ENCODE measurements at regions not wholly inside any gene's neighbourhood (a gene's known extent, or its start where the extent isn't known, plus 50 kb on each side); places are given as distances from the start of the nearest gene placed in this dataset.

DNA sequence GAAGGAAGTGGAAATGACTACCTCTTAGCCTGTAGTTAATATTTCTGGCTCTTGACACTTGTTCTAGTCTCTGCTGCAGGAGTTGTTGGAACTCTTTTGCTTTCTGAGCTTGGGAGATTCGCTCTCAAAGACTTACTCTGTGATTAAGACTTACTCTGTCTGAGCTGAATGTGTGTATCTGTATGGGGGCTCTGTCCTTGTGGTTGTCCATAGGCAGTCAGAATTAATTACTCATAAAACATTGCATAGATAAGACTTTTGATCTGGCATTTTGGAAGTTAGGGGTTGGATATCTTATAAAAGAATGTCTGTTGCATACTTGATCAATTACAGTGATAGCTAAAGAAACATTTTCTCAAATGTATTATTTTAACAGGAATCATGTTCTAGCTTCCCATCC lies 199.2 kb upstream of the KIAA1217 start:
- no peak for TF ChIP-seq EP300 (IDR thresholded peaks at IDR 0.05)
- TF ChIP-seq, protein P1, sequence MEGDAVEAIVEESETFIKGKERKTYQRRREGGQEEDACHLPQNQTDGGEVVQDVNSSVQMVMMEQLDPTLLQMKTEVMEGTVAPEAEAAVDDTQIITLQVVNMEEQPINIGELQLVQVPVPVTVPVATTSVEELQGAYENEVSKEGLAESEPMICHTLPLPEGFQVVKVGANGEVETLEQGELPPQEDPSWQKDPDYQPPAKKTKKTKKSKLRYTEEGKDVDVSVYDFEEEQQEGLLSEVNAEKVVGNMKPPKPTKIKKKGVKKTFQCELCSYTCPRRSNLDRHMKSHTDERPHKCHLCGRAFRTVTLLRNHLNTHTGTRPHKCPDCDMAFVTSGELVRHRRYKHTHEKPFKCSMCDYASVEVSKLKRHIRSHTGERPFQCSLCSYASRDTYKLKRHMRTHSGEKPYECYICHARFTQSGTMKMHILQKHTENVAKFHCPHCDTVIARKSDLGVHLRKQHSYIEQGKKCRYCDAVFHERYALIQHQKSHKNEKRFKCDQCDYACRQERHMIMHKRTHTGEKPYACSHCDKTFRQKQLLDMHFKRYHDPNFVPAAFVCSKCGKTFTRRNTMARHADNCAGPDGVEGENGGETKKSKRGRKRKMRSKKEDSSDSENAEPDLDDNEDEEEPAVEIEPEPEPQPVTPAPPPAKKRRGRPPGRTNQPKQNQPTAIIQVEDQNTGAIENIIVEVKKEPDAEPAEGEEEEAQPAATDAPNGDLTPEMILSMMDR (IDR thresholded peaks at IDR 0.05), result no peak
- TF ChIP-seq POLR2A (IDR thresholded peaks at IDR 0.05), result no peak
